Occipital lobe (tissue), 1 donor: ENCODE measurements at regions not wholly inside any gene's neighbourhood (a gene's known extent, or its start where the extent isn't known, plus 50 kb on each side); places are given as distances from the start of the nearest gene placed in this dataset.

Experiments used
- DNase-seq: peaks from one replicate; lab custom pipeline; 2025; lab: John Stamatoyannopoulos, UW

DNA sequence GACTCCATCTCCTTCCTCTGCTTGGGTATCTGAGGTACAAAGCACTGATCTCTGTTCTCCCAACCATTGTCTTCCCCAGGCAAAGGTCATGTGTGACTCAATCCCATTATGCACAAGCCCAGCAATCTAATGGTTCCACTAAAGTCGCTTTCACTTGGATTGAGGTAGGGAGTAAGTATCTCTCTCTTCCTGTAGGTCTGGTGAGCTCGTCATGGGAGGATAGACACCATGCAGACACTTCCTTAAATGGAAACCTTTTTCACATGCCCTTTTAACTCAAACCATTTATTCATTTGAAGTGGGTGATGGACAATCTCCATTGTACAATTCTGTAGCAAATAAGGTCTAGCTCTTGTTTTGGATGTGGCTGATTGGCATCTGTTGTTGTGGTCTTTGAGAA lies 245.2 kb upstream of the CLNK start:
- DNase-seq, result no peak

DNA sequence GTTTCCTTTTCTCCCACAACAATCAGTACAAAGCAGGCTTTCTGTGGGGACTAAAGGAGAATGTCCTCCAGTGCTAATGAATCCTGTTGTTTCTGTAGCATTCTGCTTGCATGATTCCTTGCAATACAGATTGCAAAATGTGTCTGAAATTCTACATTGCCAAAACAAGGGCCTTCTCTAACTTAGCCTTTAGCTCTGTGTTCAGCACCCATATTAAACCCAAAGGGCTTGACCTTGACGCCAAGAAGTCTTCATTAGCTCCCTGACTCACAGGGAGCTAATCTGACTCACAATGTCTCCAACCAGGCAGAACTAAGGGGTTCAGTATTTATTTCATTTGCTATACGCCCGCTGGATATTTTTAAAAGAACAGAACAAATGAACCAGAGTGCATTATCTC lies 241.4 kb upstream of the CLNK start:
- DNase-seq, result no peak

DNA sequence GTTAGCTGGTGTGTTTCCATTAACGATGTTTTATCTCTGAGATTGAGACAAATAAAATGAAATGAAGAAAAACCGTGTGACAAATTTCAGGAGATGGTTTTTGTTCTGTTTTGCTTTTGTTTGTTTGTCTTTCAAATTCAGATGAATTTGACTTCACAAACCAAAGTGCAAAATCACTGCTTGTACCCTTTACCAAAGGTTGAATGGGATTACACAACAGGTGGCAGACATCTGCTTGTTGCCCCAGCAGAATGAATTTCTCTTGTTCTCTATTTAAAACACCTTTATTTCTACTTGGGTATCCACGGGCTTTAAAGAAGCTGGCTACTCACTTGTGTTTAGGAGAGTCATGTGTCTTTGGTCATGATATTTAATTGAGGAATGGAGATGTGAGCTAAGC lies 239.7 kb upstream of the CLNK start:
- DNase-seq, result no peak

DNA sequence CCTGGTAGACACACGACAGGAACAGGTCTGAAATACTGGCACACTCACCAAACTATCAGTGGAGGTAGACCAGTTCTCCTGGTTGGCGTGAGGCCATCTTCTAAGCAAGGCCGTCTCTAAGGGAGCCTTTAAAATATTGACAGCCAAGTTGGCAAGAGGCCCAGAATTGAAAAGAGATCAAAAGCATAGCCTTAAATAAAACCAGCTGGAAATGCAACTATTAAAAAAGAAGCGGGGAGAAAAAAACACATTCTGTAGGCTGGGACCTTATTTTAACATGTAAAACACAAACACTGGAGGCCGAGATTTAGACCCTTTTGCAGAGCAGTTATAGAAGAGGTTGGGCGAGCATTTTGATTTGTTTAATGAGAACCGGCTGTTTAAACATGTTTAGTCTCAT lies 233.0 kb upstream of the CLNK start:
- DNase-seq, result no peak

DNA sequence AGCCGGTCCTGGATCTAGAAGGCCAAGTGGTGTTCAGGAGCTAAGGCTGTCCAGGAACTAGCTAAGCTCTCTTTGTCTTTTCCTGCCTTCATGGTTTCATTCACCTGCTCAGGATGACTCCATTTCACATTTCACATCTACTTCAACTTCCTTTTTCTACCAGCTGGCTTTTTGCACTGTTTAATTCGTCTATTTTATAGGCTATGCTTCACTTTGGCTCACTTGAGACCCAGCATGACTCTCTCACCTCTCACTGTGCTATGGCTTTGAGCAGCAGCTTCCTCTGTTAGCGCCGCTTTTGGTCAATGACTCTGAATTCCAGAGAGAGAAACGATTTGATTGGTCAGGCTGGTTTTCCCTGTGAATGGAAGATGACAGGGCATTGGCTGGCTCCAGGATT lies 213.5 kb upstream of the CLNK start:
- DNase-seq, result no peak

DNA sequence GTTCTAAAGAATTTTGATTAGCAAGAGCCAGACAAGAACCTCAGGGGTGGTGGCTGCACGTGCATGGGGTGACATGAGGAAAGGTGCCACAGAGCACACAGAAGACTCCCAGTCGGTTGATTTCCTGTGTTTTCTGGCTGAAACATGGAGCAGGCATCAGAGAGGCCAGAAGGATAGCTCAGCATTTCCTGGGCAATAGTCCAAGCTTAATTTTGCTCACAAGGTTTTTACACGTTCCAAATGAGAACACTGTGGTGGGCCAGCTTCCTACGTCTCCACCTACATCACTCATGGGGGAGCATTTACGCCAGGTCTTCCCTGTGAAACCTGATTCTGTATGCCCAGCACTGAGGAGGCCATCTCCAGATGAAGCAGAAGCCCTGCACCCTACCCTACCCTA lies 212.5 kb upstream of the CLNK start:
- no peak for DNase-seq

DNA sequence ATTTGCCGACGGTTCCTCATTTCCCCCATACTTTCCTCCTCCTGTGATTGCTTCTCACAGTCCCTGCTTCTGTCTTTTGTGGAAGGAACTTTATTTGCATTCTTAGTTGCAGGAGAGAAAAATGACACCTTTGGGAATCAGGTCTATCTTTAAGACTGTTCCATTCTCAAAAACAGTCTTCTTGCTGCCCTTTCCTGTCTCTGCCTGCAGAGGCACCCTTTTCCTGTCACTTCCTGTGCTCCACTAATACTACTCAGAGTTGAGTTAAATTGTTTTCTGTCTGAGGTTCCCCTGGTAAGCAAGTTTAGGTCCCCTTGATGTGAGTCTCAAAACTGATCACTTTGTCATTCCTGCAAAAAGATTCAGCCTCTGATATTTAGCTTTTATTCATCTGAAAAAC lies 208.8 kb upstream of the CLNK start:
- no peak for DNase-seq

DNA sequence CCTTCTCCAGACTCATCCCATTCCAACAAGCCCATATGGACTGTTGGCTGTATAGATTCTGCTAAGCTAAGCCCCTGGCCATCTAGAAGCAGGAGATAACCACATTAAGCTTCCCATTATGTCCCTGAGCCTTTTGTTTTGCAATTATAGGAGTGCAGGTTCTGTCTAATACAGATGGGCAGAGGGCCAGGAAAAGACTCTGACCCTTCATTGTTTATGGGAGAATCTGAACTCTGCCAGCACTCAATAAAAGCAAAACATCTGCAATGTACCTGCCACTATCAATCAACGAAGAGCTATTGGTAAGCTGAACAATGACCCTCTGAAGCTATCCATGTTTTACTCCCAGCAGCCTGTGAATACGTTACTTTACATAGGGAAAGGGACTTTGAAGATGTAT lies 207.3 kb upstream of the CLNK start:
- no peak for DNase-seq

DNA sequence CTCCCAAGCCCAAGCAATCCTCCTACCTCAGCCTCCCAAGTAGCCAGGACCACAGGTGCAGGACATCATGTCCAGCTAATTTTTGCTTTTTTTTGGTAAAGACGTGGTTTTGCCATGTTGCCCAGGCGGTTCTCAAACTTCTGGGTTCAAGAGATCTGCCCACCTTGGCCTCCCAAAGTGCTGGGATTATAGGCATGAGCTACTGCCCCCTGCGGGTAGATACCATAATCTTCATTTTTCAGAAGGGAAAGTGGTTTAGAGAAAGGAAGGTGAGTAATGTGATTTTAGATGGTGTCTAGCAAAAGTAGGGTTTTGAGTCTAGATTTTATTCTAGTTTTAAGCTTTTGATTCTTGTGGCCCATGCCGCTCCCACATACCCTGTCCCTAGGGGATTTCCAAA lies 205.3 kb upstream of the CLNK start:
- no peak for DNase-seq

DNA sequence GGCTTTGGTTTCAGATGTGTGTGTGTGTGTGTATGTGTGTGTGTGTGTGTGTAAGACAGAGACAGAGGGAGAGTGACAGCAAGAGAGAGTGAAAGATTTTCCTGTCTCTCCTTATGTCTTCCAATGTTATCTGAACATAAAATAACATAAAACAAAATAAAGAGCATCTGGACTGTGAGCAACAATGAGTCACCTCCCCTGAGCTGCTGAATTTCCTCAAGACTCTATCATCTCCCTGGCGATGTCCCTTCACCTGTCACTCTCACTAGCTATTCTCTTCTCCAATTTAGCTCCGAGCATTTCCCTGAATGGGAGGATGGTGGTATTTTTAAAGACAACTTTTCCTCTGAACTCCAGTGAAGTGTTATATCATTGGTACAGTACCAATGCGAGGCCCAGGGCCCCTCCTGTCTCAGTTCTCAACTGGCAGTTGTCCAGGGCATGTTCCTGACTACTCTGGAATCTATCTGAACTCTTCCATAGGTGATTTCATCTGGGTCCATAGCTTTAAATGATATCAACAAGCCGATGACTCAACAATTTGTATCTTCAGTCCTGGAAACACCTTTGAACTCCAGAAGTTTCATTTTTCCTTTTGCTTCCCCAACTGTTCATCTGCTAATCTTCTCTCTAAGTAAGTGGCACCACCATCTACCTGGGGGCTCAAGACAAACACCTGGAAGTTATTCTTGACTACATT lies 195.0 kb upstream of the CLNK start:
- DNase-seq, result no peak

DNA sequence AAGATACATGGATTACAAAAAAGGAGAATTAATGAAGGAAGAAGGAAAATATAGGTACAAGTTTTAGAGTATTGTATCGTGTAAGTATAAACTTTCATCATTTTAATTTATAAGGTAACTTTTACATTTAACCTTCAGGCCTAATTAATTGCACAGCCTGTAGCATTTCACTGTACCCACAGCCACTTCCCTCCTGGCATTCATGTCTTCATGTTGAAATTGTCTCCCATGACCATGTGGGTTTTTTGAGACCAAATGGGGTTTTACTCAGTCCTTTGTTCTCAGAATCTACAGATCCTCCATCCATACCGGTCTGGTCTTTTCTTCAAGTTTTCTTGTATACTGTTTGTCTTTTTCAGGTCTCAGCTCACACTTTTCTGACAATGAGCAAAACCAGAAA lies 194.3 kb upstream of the CLNK start:
- no peak for DNase-seq

DNA sequence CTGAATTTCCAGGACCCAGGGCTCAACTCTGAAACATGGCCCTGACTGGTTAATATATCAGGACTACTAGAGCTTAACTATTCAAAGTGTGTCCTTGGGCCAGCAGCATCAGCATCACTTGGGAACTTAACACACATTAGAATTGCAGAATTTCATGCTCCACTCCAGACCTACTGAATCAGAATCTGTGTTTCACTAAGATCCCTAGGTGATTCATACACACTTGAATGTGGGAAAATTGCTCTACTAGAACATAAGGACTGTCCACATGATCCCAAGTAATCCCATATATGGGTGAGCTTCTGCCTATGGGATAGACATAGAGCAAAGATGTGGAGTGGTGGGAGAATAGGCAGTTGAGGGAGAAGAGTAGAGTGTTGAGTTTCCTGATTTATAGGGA lies 192.5 kb upstream of the CLNK start:
- no peak for DNase-seq

DNA sequence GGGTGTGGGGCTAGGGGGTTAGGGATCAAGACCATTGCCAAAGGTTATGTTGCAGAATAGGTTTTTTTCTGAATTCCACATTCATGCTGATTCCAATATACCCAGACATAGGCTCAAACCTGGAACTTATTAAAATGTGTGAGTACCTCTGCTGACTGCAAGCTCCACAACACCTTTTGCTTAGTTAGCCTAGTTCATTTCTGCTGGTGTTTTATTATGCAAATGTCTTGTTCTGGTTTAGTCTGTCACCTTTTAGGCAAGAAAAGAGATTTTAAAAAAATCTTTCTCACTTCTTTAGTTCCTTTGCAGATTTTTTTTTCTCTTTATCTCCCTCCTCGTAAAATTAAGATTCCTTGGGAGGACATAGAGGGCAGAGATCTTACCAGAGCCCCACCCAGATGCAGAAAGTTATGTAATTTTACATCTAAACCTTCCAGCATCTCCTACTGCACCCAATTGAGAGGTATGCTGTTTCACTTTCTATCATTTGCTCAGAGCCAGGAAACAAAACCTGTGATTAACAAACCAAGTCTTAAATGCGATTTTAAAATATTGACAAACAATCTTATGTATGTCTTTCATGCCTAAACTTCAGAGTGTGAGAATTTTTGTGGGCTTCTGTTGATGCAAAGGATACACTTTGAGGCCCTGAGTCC lies 190.7 kb upstream of the CLNK start:
- DNase-seq, result no peak

DNA sequence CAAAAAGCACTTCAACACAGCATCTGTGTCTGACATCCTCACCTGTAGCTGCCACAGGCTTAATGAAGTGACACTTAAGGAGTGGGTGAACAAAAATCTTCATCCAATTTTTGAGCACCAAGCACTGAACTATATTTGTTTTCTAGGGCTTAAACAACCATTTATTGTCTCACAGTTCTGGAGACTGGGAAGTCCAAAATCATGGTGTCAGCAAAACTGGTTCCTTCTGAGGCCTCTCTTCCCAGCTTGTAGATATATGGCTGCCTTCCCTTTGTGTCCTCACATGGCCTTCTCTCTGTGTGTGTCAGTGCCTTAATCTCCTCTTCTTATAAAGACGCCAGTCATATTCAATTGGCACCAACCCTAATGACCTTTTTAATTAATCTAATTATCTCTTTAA lies 189.2 kb upstream of the CLNK start:
- DNase-seq, result no peak

DNA sequence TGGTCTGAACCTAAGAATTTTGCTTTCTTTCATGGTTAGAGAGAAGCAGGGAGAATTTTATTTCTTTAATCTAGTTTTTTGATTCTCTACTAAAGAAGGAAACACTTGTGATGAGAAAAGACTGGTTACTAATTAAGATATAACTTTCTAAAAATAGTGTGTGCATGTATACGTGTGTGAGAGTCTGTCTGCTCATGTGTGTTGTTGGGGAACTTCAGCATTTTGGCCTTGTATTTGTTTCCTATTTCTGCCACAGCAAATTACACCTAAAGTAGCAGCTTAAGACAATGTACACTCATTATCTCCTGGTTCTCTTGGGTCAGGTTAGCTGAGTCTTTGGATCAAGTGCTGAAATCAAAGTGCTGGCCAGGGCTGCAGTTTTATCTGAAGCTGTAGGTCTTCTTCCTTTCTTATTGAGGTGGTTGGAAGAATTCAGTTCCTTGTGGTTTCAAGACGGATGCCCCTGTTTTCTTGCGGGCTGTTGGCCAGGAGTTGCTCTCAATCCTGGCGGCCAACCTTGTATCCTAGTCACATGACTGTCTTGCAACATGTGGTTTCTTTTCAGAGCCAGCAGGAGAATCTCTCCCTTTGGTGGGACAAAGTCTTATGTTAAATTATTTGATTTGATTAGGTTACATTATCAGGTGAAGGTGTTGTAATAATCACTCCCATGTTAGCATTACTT lies 188.4 kb upstream of the CLNK start:
- no peak for DNase-seq

DNA sequence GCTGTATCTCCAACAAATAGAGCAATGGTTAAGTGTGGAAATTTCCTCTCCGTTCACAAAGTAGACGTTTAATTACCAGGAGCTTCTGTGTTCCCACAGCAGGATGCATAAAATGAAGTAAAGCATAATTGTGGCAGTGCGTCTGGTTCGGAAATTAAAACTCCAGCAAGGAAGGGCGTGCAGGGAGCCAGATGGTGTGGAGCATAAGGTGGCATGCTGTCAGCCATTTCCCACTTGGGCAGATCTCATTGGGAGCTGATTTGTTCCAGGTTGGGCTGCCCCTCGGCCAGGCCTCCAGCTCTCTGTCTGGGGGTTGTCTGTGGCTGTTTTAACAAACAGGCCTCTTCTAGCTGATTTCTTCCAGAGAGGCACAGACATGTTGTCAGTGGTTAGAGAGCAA lies 182.1 kb upstream of the CLNK start:
- DNase-seq, result no peak

DNA sequence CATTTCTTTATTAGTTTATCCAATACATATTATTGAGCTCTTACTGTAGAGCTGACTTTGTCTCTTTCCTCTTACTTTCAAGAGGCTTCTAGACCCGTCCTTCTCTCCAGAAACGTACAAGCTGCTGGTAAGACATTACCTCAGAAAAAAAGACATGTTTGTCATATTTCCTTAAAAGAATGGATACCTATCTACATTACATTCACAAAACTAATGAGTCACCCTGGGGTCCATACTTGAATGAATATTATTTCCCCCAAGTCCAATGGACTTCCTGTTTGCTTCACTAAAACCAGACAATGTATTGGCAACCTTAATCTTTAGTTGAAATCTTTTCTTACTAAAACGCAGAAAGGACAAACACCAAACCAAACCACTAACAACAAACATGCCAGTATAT lies 176.5 kb upstream of the CLNK start:
- DNase-seq, result no peak

DNA sequence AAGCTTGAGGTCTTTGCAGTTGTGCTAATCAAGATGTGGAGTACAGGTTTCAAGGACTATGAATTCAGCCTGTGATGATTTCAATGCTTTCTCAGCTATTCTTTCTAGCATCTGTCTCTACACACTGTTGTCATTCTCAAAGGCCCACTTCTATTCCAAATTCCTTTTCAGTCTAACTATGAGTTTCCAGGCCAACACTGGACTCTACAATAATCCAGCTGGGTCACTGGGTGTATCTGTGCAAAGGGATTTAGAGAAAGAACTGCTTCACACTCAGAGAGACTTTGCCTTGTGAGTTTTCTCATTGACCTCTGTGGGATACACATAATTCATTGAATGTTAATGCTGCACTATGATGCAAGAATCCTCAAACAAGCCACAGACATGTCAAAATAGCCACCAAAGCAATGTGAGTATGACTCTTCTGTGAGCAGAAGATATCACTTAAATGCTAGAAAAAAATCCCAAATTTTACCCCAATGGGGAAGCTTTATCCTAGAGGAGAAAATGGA lies 171.8 kb upstream of the CLNK start:
- DNase-seq, result no peak

DNA sequence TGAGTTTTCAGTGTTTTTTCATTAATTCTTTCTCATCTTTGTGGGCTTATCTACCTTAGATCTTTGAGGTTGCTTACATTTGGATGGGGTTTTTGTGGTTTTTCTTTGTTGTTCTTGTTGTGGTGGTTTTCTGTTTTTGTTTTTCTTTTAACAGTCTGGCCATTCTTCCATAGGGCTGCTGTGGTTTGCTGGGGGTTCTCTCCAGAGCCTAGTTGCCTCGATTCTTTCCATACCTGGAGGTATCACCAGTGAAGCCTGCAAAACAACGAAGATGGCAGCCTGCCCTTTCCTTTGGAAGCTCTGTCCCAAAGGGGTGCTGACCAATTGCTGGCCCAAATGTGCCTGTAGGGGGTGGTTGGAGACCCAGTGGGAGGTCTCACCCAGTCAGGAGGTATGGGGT lies 168.6 kb upstream of the CLNK start:
- no peak for DNase-seq

DNA sequence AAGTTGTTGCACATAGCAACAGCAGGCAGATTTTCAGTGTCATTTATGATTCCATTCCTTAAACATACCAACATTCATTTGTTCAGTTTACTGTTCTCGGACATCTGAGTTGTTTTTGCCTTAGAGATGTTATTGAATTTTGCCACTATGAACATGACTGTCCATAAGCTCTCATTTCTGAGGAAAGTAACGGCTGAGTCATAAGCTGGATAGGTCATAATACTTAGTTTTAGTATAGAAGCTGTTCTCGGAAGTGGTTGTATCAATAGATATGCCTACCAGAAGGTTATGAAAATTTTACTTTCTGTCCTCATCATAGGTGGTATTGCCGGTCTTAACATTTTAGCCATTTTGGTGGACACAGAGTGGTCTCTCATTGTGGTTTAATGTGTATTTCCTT lies 157.1 kb upstream of the CLNK start:
- DNase-seq, result no peak

DNA sequence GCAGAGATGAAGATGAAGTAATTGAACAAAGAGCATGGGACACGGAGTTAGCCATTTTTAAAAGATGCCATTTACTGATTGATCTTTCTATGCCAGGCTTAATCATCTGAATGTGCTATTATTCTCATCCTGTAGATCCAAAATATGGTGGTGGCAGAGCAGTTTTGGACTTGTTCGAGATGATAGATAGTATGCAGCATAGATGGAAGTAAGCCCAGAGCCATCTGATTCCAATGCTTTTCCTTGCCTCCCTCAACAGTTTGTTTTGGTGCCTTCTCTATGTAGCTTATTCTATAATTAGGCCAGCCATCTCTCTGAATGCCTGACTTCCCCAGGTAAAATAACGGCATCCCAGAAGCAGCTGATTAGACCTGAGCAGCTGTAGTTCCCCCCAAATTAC lies 152.6 kb upstream of the CLNK start:
- no peak for DNase-seq

DNA sequence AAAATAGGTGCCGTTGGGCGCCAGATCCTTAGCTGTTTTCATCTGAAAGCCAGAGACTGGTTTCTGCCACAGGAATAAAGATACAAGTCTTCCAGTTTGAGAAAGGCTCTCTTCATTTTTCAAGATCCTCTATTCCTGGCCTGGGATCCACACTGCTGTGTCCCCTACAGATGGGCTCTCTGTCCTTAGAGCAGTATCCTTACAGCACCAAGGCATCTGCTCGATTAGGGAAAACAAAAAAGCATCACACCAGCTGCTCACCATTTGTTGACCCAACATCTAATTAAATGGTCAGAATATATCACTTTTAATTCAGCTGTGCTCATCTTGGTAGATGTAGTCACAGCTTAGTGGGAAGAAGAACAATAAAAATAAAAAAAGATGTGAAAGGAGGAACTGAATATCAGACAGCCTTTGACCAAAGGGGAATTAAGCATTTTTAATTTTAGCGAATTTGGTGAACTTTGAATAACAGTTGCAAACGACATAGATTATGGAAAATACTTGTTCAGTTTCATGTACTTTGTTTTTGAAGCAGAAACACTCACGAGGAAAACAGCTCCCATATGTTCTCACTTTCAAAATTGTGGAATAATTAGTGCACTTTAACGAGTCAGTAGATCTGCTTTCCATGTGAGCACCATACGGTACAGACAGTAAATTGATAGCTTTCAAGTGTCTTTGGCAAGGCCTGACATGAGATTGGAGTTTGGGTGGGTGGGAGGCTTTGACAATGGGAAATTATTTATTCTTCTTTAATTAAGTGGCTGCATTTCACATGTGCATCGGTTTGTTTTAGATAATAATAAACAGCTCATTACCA lies 148.4 kb upstream of the CLNK start:
- DNase-seq, result no peak
